Astrocyte (in vitro differentiated cells and primary cell): ENCODE measurements at regions not wholly inside any gene's neighbourhood (a gene's known extent, or its start where the extent isn't known, plus 50 kb on each side); places are given as distances from the start of the nearest gene placed in this dataset.

Source experiments
- EZH2 ChIP-seq: IDR thresholded peaks from 2 replicates; pipeline ENCODE4 v1.6.1; 2012; ENCODE audit warnings: mild to moderate bottlenecking, low read length, inconsistent platforms; ENCODE audit not compliant: insufficient read depth
- TF ChIP-seq, protein P1 (sequence below): IDR thresholded peaks from 2 replicates; pipeline ENCODE4 v1.5.1; 2011; ENCODE audit warnings: low read depth, mild to moderate bottlenecking, inconsistent platforms, low read length, moderate library complexity; ENCODE audit not compliant: insufficient read depth

- no peak for TF ChIP-seq EZH2
- TF ChIP-seq, protein P1, sequence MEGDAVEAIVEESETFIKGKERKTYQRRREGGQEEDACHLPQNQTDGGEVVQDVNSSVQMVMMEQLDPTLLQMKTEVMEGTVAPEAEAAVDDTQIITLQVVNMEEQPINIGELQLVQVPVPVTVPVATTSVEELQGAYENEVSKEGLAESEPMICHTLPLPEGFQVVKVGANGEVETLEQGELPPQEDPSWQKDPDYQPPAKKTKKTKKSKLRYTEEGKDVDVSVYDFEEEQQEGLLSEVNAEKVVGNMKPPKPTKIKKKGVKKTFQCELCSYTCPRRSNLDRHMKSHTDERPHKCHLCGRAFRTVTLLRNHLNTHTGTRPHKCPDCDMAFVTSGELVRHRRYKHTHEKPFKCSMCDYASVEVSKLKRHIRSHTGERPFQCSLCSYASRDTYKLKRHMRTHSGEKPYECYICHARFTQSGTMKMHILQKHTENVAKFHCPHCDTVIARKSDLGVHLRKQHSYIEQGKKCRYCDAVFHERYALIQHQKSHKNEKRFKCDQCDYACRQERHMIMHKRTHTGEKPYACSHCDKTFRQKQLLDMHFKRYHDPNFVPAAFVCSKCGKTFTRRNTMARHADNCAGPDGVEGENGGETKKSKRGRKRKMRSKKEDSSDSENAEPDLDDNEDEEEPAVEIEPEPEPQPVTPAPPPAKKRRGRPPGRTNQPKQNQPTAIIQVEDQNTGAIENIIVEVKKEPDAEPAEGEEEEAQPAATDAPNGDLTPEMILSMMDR = no peak
Measured at GRCh38 chr6:135616655-135617054, 119.1 kb upstream of the AHI1 start.
